ENCODE measurements at regions not wholly inside any gene's neighbourhood (a gene's known extent, or its start where the extent isn't known, plus 50 kb on each side); places are given as distances from the start of the nearest gene placed in this dataset.

DNA sequence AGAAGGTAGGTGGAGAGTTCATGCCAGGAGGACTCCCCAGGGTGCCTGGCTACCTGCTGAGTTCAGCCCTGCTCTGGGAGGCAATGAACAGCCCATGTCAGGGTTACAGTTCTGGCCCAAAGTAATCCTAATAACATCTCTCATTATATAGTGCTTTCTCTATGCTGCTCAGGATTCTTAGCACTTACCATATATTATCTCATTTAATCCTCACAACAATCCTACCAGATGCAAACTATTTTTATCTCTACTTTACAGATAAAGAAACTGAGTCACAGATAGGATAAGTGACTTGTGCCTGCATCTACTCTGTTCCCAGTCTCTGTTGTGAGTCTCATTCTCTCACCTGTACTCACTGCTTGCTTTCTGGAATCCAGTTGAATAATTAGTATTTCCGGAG lies 105.1 kb upstream of the NFE2L3 start:
- no peak overlapping the region for H3K4me3 ChIP-seq (replicated peaks in 1 of 2; ENCODE audit: low read depth in 2 of 2, low read length in 2 of 2)
- TF ChIP-seq, protein P1, sequence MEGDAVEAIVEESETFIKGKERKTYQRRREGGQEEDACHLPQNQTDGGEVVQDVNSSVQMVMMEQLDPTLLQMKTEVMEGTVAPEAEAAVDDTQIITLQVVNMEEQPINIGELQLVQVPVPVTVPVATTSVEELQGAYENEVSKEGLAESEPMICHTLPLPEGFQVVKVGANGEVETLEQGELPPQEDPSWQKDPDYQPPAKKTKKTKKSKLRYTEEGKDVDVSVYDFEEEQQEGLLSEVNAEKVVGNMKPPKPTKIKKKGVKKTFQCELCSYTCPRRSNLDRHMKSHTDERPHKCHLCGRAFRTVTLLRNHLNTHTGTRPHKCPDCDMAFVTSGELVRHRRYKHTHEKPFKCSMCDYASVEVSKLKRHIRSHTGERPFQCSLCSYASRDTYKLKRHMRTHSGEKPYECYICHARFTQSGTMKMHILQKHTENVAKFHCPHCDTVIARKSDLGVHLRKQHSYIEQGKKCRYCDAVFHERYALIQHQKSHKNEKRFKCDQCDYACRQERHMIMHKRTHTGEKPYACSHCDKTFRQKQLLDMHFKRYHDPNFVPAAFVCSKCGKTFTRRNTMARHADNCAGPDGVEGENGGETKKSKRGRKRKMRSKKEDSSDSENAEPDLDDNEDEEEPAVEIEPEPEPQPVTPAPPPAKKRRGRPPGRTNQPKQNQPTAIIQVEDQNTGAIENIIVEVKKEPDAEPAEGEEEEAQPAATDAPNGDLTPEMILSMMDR (IDR thresholded peaks at IDR 0.05; ENCODE audit: low read depth, low read length): no peak
- no peak for DNase-seq (ENCODE audit: low read depth in 2 of 2)

DNA sequence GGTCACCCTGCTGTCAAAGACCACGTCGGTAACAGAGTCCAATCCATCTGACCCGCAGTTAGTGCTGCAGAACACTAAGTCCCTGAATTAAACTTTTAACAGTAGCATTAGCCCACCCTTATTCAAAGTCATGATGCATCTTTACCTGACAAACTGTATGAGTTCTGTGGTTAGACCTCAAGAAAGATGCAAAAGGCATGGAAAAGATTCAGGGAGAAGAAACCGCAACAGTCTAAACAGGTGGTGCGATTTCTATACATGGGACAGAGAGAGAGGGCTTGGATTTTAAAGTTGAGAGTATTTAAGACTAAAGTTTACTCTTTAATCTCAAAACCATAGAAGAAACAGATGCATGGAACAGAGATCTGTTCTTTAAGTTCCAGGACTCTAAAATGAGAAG lies 103.3 kb upstream of the NFE2L3 start:
- TF ChIP-seq, protein P1 (IDR thresholded peaks at IDR 0.05; ENCODE audit: low read depth, low read length): no peak
- H3K4me3 ChIP-seq (replicated peaks in 1 of 2; ENCODE audit: low read depth in 2 of 2, low read length in 2 of 2): no peak overlapping the region
- DNase-seq (ENCODE audit: low read depth in 2 of 2): no peak

DNA sequence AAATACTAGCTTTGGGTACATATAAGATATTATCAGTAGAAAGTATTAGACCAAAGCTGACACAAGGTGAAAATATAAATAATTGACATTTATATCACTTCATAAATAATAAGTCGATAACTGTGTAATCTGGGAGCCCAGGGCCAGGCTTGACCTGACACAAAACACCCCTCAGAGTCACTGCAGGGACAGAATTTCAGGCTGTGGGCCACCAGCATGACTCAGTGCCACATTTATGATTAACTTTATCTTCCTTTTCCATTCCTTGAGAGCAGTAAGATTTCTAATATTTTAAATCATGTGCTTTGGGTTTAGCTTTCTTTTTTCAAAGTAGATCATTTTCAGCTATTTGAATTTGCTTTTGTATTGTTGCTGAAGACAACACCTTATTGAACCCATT lies 102.9 kb upstream of the NFE2L3 start:
- TF ChIP-seq, protein P1 (IDR thresholded peaks at IDR 0.05; ENCODE audit: low read depth, low read length): no peak
- DNase-seq (ENCODE audit: low read depth in 2 of 2): no peak
- no peak overlapping the region for H3K4me3 ChIP-seq (replicated peaks in 1 of 2; ENCODE audit: low read depth in 2 of 2, low read length in 2 of 2)

DNA sequence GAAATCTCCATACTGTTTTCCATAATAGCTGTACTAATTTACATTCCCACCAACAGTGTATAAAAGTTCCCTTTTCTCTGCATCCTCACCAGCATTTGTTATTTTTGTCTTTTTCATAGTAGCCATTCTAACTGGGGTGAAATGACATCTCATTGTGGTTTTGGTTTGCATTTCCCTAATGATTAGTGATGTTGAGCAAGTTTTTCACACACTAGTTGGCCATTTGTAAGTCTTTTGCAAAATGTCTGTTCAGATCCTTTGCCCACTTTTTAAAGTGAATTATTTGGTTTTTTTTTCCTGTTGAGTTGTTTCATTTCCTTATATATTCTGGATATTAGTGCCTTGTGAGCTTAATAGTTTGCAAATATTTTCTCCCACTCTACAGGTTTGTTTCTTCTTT lies 101.0 kb upstream of the NFE2L3 start:
- TF ChIP-seq, protein P1 (IDR thresholded peaks at IDR 0.05; ENCODE audit: low read depth, low read length): no peak
- DNase-seq (ENCODE audit: low read depth in 2 of 2): no peak

DNA sequence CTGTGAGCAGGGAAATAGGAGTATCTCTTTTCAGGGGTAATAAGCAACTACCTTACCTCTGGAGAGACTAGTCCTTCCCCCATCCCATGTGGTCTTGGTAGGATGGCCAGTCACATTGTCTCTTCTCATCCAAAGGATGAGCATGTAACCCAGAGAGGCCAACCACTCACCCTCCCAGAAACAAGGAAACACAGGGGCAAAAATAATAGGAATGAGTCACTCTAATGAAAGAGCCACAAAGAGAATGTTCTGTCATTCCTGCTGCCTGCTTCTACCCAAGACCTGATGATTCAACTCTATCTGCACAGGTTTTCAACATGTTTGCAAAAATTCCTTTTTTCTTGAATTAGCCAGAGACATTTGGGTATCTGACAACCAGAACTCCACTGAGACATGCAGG lies 99.3 kb upstream of the NFE2L3 start:
- DNase-seq (ENCODE audit: low read depth in 2 of 2): peak in 1 of 2 donors; percentile 3
- H3K4me3 ChIP-seq (replicated peaks in 1 of 2; ENCODE audit: low read depth in 2 of 2, low read length in 2 of 2): no peak overlapping the region
- TF ChIP-seq, protein P1 (IDR thresholded peaks at IDR 0.05; ENCODE audit: low read depth, low read length): no peak

More for the DNA sequence above, 101.0 kb upstream of the NFE2L3 start:
- no peak overlapping the region for H3K4me3 ChIP-seq (replicated peaks in 1 of 2; ENCODE audit: low read depth in 2 of 2, low read length in 2 of 2)

DNA sequence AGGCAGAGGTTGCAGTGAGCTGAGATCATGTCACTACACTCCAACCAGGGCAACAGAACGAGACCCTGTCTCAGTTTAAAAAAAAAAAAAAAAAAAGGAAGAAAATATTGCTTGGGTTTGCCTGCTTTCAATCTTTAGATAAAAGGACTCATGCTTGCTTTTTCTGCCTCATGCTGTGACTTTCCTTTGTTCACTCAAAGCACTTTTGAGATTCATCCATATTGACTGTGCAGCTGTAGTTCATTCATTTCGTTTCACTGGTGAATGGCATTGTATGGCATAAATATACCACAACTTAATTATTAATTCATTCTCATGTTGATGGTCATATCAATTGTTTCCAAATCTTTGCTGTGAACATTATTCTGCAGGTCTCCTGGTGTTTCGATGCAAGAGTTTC lies 97.6 kb upstream of the NFE2L3 start:
- DNase-seq (ENCODE audit: low read depth in 2 of 2): no peak
- H3K4me3 ChIP-seq (replicated peaks in 1 of 2; ENCODE audit: low read depth in 2 of 2, low read length in 2 of 2): no peak overlapping the region
- TF ChIP-seq, protein P1 (IDR thresholded peaks at IDR 0.05; ENCODE audit: low read depth, low read length): no peak

DNA sequence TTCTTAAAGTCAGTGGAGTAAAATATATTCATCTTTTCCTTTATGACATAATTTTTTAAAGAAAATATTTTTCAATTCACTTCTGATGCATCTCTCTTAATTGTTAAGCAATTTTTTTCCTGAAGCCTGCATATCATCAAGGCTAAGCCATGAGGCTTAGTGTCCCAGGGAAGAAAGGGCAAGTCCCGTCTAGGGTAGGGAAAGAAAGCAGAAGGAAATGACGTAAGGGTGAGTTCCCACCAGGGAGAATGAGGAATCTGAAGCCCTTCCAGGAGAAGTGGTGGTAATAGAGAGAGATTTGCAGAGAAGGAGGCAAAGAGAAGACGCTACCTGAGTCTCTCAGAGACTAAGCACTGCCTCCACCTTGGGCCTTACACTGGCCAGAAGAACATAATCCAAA lies 96.8 kb upstream of the NFE2L3 start:
- H3K4me3 ChIP-seq (replicated peaks in 1 of 2; ENCODE audit: low read depth in 2 of 2, low read length in 2 of 2): no peak overlapping the region
- TF ChIP-seq, protein P1 (IDR thresholded peaks at IDR 0.05; ENCODE audit: low read depth, low read length): no peak
- no peak for DNase-seq (ENCODE audit: low read depth in 2 of 2)
